HEK293T (cell line): ENCODE measurements at regions not wholly inside any gene's neighbourhood (a gene's known extent, or its start where the extent isn't known, plus 50 kb on each side); places are given as distances from the start of the nearest gene placed in this dataset.

ENCODE experiments used
- BHLHE40 ChIP-seq: fragments of 450-650 bp; IDR thresholded peaks from 2 replicates; pipeline ENCODE4 v1.6.1; 2016; ENCODE audit warnings: mild to moderate bottlenecking, moderate library complexity, borderline replicate concordance
- FOXA1 ChIP-seq: fragments of 450-650 bp; IDR thresholded peaks from 2 replicates; pipeline ENCODE4 v1.6.1; 2016; ENCODE audit warnings: mild to moderate bottlenecking
- FOXK2 ChIP-seq: fragments of 450-650 bp; IDR thresholded peaks from 2 replicates; pipeline ENCODE4 v1.6.1; 2016; ENCODE audit warnings: mild to moderate bottlenecking
- FOXM1 ChIP-seq: fragments of 450-650 bp; IDR thresholded peaks from 2 replicates; pipeline ENCODE4 v1.6.1; 2017; ENCODE audit warnings: mild to moderate bottlenecking, borderline replicate concordance
- NFRKB ChIP-seq: fragments of 450-650 bp; IDR thresholded peaks from 2 replicates; pipeline ENCODE4 v1.6.1; 2016; ENCODE audit warnings: mild to moderate bottlenecking, moderate library complexity
- SP1 ChIP-seq: fragments of 450-650 bp; IDR thresholded peaks from 2 replicates; pipeline ENCODE4 v1.6.1; 2017
- SUZ12 ChIP-seq: fragments of 450-650 bp; IDR thresholded peaks from 2 replicates; pipeline ENCODE4 v1.6.1; 2016; ENCODE audit warnings: mild to moderate bottlenecking

DNA sequence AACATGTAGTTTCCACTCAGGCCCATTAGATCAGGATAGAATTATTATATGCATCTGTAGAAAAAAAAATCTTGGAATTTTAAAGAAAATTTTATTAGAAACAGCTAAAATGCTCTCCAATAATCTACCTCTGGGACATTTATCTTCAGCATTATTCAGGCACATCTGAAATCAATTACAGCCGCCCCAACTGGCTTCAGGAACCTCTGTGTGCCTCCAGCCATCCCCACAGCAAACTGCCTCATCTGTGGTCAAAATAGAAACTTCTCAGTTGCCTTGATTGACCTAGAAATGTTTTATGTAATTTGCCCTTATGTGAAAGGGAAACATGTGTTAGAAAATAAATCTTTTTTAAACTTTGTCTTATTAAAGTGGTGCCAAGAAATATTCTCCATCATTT, 120.1 kb upstream of the LPAR1 start:
- TF ChIP-seq SUZ12 (no peak), FOXM1 (no peak), NFRKB (no peak), SP1 (no peak), BHLHE40 (no peak), FOXA1 (no peak), FOXK2 (no peak)
